Right lobe of liver (tissue), 4 donors: ENCODE measurements at regions not wholly inside any gene's neighbourhood (a gene's known extent, or its start where the extent isn't known, plus 50 kb on each side); places are given as distances from the start of the nearest gene placed in this dataset.

ENCODE experiments used
- POLR2A ChIP-seq: fragments of 450-650 bp; IDR thresholded peaks from one replicate; pipeline ENCODE4 v1.6.1; 2017; ENCODE audit warnings: antibody characterized with exemption, mild to moderate bottlenecking
- TF ChIP-seq, protein P1 (sequence below), 4 donors: fragments of 200-600 bp in 3 of 4; fragments of 450-650 bp in 1 of 4; IDR thresholded peaks; one replicate each; pipeline versions ENCODE4 v1.5.1 to v1.8.0; 2016 to 2022; ENCODE audit warnings: antibody characterized with exemption in 4 of 4, mild to moderate bottlenecking in 2 of 4
- donor health status: DM: no; HTN: no; CAD: no.
- donor health status: DM: no; HTN: no; CAD: no.
- donor health status: DM: no; HTN: yes; CAD: no.

GRCh38 chr9:85249313-85249621 is 492.5 kb downstream of the AGTPBP1 start:
- no peak for TF ChIP-seq POLR2A
- TF ChIP-seq, protein P1, sequence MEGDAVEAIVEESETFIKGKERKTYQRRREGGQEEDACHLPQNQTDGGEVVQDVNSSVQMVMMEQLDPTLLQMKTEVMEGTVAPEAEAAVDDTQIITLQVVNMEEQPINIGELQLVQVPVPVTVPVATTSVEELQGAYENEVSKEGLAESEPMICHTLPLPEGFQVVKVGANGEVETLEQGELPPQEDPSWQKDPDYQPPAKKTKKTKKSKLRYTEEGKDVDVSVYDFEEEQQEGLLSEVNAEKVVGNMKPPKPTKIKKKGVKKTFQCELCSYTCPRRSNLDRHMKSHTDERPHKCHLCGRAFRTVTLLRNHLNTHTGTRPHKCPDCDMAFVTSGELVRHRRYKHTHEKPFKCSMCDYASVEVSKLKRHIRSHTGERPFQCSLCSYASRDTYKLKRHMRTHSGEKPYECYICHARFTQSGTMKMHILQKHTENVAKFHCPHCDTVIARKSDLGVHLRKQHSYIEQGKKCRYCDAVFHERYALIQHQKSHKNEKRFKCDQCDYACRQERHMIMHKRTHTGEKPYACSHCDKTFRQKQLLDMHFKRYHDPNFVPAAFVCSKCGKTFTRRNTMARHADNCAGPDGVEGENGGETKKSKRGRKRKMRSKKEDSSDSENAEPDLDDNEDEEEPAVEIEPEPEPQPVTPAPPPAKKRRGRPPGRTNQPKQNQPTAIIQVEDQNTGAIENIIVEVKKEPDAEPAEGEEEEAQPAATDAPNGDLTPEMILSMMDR (IDR thresholded peaks at IDR 0.05) = no peak
